K562 (cell line): ENCODE measurements at regions not wholly inside any gene's neighbourhood (a gene's known extent, or its start where the extent isn't known, plus 50 kb on each side); places are given as distances from the start of the nearest gene placed in this dataset.
A peak's percentile ranks its signal among the peaks of the same experiment; 100 is the strongest.

Source experiments
- CREM ChIP-seq: IDR thresholded peaks from 2 replicates; pipeline ENCODE4 v1.6.1; 2014; ENCODE audit warnings: antibody characterized with exemption, low read depth
- DIDO1 ChIP-seq: fragments of 450-650 bp; IDR thresholded peaks from 2 replicates; pipeline ENCODE4 v1.6.1; 2016; ENCODE audit warnings: low read depth, missing biosample characterization, missing genetic modification characterization
- FOXK2 ChIP-seq, 2 experiments: fragments of 450-650 bp; IDR thresholded peaks in 1 of 2; conservative IDR thresholded peaks in 1 of 2; 2 replicates each; pipeline ENCODE4 v1.6.1; 2016; ENCODE audit warnings: low read depth in 2 of 2, mild to moderate bottlenecking in 1 of 2
- JUNB ChIP-seq: fragments of 450-650 bp; formaldehyde crosslinking; conservative IDR thresholded peaks from 2 replicates; pipeline ENCODE4 v1.4.0; 2020; ENCODE audit warnings: mild to moderate bottlenecking
- NR4A1 ChIP-seq, 2 experiments: fragments of 250-450 bp in 1 of 2; fragments of 450-650 bp in 1 of 2; sonication (Bioruptor Pico) in 1 of 2; IDR thresholded peaks; 2 replicates each; pipeline versions ENCODE4 v1.4.0 to v1.6.1; 2016 to 2020; ENCODE audit warnings: mild to moderate bottlenecking in 2 of 2, missing compliant biosample characterization in 1 of 2, missing genetic modification characterization in 1 of 2, moderate library complexity in 1 of 2
- PHB ChIP-seq: fragments of 250-450 bp; sonication (Bioruptor Pico); IDR thresholded peaks from 2 replicates; pipeline ENCODE4 v1.5.0; 2021
- RHOXF2B ChIP-seq: fragments of 250-450 bp; sonication (Bioruptor Pico); conservative IDR thresholded peaks from 2 replicates; pipeline ENCODE4 v1.5.1; 2021
- SIN3B ChIP-seq: fragments of 450-650 bp; IDR thresholded peaks from 2 replicates; pipeline ENCODE4 v1.6.1; 2017; ENCODE audit warnings: low read depth, mild to moderate bottlenecking, moderate library complexity
- TCF7 ChIP-seq: sonication (generic); IDR thresholded peaks from 2 replicates; pipeline ENCODE4 v1.6.1; 2016; ENCODE audit warnings: antibody characterized with exemption, borderline replicate concordance
- ZNF316 ChIP-seq: fragments of 450-650 bp; IDR thresholded peaks from 2 replicates; pipeline ENCODE4 v1.6.1; 2016
- ZNF511 ChIP-seq: sonication (generic); formaldehyde crosslinking; IDR thresholded peaks from 2 replicates; pipeline ENCODE4 v1.8.0; 2022; ENCODE audit warnings: mild to moderate bottlenecking, missing genetic modification reagents
- ZNF609 ChIP-seq: sonication (generic); formaldehyde crosslinking; IDR thresholded peaks from 2 replicates; pipeline ENCODE4 v1.8.1; 2023; ENCODE audit warnings: missing genetic modification reagents, mild to moderate bottlenecking, borderline replicate concordance
- ZNF740 ChIP-seq, 3 experiments: fragments of 200-800 bp in 1 of 3; sonication (Bioruptor generic) in 1 of 3; sonication (generic) in 1 of 3; formaldehyde crosslinking in 1 of 3; IDR thresholded peaks; 2 replicates each; pipeline versions ENCODE4 v1.6.1 to v1.8.0; 2016 to 2022; ENCODE audit warnings: mild to moderate bottlenecking in 2 of 3, missing compliant biosample characterization in 2 of 3, missing genetic modification characterization in 2 of 3, missing genetic modification reagents in 1 of 3
- TF ChIP-seq, protein P1 (sequence below): fragments of 250-450 bp; sonication (Bioruptor Pico); IDR thresholded peaks from 2 replicates; pipeline ENCODE4 v1.4.0; 2020; ENCODE audit warnings: mild to moderate bottlenecking, moderate library complexity, borderline replicate concordance
- TF ChIP-seq, protein P2 (sequence below): fragments of 250-450 bp; sonication (Bioruptor Pico); IDR thresholded peaks from 2 replicates; pipeline ENCODE4 v1.8.0; 2021; ENCODE audit warnings: moderate library complexity, mild to moderate bottlenecking, inconsistent platforms

GRCh38 chr16:85553436-85554113 lies 59.5 kb upstream of the GSE1 start (continued):
- peak; percentile 53; the same call in 1 of the 2 replicates for TF ChIP-seq ZNF740 (CRISPR knock-in tag; IDR thresholded peaks at IDR 0.05)
- TF ChIP-seq ZNF740 (tag; IDR thresholded peaks at IDR 0.05) = no peak
- no peak for TF ChIP-seq ZNF316
- TF ChIP-seq ZNF511 (CRISPR knock-in tag) = peak; percentile 56; the same call in 1 of the 2 replicates
- TF ChIP-seq ZNF609 (CRISPR knock-in tag) = peak; percentile 47; the same call in 1 of the 2 replicates
- no peak; the same call in 1 of the 2 replicates for TF ChIP-seq NR4A1 (CRISPR knock-in tag; IDR thresholded peaks at IDR 0.05)
- no peak for TF ChIP-seq NR4A1 (tag; IDR thresholded peaks at IDR 0.05)
- 0 out of 4 replicates have a peak, but pooled peaks of 1 of the 2 experiments have one; percentile 12 for TF ChIP-seq FOXK2 (conservative IDR thresholded peaks at IDR 0.05 in 1 of 2, IDR thresholded peaks at IDR 0.05 in 1 of 2; ENCODE audit: low read depth in 2 of 2)
- TF ChIP-seq PHB (CRISPR knock-in tag) = peak; percentile 2
- TF ChIP-seq, protein P1, sequence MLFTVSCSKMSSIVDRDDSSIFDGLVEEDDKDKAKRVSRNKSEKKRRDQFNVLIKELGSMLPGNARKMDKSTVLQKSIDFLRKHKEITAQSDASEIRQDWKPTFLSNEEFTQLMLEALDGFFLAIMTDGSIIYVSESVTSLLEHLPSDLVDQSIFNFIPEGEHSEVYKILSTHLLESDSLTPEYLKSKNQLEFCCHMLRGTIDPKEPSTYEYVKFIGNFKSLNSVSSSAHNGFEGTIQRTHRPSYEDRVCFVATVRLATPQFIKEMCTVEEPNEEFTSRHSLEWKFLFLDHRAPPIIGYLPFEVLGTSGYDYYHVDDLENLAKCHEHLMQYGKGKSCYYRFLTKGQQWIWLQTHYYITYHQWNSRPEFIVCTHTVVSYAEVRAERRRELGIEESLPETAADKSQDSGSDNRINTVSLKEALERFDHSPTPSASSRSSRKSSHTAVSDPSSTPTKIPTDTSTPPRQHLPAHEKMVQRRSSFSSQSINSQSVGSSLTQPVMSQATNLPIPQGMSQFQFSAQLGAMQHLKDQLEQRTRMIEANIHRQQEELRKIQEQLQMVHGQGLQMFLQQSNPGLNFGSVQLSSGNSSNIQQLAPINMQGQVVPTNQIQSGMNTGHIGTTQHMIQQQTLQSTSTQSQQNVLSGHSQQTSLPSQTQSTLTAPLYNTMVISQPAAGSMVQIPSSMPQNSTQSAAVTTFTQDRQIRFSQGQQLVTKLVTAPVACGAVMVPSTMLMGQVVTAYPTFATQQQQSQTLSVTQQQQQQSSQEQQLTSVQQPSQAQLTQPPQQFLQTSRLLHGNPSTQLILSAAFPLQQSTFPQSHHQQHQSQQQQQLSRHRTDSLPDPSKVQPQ (CRISPR knock-in tag) = no peak
- TF ChIP-seq DIDO1 (tag) = no peak
- no peak for TF ChIP-seq JUNB
- peak; percentile 29; the same call in 1 of the 2 replicates for TF ChIP-seq TCF7
- no peak for TF ChIP-seq SIN3B
- peak; percentile 72; the same call in 1 of the 2 replicates for TF ChIP-seq RHOXF2B (CRISPR knock-in tag)
- peak; percentile 27; the same call in 1 of the 2 replicates for TF ChIP-seq CREM
- TF ChIP-seq, protein P2, sequence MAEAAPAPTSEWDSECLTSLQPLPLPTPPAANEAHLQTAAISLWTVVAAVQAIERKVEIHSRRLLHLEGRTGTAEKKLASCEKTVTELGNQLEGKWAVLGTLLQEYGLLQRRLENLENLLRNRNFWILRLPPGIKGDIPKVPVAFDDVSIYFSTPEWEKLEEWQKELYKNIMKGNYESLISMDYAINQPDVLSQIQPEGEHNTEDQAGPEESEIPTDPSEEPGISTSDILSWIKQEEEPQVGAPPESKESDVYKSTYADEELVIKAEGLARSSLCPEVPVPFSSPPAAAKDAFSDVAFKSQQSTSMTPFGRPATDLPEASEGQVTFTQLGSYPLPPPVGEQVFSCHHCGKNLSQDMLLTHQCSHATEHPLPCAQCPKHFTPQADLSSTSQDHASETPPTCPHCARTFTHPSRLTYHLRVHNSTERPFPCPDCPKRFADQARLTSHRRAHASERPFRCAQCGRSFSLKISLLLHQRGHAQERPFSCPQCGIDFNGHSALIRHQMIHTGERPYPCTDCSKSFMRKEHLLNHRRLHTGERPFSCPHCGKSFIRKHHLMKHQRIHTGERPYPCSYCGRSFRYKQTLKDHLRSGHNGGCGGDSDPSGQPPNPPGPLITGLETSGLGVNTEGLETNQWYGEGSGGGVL (CRISPR knock-in tag) = no peak
